GM12891 (cell line): ENCODE measurements at regions not wholly inside any gene's neighbourhood (a gene's known extent, or its start where the extent isn't known, plus 50 kb on each side); places are given as distances from the start of the nearest gene placed in this dataset.

Experiments
- PAX5 ChIP-seq: IDR thresholded peaks from 2 replicates; pipeline ENCODE4 v1.6.1; 2011; ENCODE audit warnings: low read length, moderate library complexity, mild to moderate bottlenecking; ENCODE audit not compliant: insufficient read depth, severe bottlenecking
- POLR2A ChIP-seq: IDR thresholded peaks from 2 replicates; pipeline ENCODE4 v1.6.1; 2011; ENCODE audit warnings: low read depth, low read length, control low read depth
- POLR2AphosphoS5 ChIP-seq: IDR thresholded peaks from 2 replicates; pipeline ENCODE4 v1.6.1; 2011; ENCODE audit warnings: low read depth, low read length, control low read depth
- POU2F2 ChIP-seq: IDR thresholded peaks from 2 replicates; pipeline ENCODE4 v1.6.1; 2011; ENCODE audit warnings: low read depth, mild to moderate bottlenecking, control low read depth, low read length, moderate library complexity
- TAF1 ChIP-seq: IDR thresholded peaks from 2 replicates; pipeline ENCODE4 v1.6.1; 2011; ENCODE audit warnings: low read depth, low read length, control low read depth

GRCh38 chr4:11287055-11287454 is 141.6 kb downstream of the HS3ST1 start:
- TF ChIP-seq POU2F2: no peak
- TF ChIP-seq TAF1: no peak
- no peak for TF ChIP-seq POLR2A
- TF ChIP-seq POLR2AphosphoS5: no peak
- TF ChIP-seq PAX5: no peak
